ENCODE measurements at regions not wholly inside any gene's neighbourhood (a gene's known extent, or its start where the extent isn't known, plus 50 kb on each side); places are given as distances from the start of the nearest gene placed in this dataset.

DNA sequence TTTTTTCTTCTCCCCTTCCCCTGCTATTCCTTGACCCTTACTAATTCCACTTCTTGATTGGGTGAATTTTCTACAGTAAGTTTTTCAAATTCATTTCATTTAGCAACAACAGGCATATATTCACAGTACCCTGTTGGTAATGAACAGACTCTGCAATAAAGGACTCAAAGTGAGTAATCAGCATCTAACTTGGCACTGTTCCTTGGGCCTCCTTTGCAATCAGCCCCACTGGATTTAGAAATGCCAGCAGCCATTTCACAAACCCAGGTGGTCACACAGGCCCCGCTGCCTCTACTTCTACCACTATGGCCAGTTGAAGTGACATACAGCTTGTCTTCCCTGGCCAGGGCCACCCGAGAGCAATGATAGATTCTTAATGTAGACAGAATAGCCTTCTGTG is 113.8 kb downstream of the CYB561 start:
- DNase-seq (ENCODE audit: low read depth, low spot score) = no peak

DNA sequence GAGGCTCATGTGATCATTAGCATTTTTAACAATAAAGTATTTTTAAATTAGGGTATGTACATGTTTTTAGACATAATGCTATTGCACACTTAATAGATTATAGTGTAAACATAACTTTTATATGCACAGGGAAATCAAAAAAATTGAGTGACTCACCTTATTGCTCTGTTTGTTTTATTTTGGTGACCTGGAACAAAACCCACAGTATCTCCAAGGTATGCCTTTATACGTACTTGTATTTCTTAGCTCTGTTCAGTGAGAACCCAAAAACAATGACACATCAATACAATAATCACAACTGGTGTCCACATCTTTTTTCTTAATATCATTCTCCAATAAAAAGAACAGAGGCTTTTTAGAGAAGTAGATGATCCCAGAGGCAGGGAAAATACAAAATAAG is 112.2 kb downstream of the CYB561 start:
- DNase-seq (ENCODE audit: low read depth, low spot score) = no peak

DNA sequence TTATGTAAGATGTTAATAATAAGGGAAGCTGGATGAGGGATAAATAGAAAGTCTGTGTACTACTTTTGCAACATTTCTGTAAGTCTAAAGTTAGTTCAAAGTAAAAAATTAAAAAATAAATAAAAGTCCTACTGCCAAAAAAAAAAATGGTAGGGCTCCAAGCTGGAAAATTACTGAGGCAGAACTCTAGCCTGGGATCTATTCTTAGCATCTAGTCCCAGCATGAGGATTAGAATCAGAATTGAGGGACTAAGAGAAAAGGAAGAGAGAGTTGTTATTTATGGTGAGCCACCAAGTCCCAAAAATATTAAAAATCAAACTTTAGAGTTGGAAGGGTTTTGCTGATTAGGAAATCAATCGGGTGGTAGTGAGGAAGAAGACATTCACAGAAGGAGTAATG is 110.3 kb downstream of the CYB561 start:
- no peak for DNase-seq (ENCODE audit: low read depth, low spot score)

DNA sequence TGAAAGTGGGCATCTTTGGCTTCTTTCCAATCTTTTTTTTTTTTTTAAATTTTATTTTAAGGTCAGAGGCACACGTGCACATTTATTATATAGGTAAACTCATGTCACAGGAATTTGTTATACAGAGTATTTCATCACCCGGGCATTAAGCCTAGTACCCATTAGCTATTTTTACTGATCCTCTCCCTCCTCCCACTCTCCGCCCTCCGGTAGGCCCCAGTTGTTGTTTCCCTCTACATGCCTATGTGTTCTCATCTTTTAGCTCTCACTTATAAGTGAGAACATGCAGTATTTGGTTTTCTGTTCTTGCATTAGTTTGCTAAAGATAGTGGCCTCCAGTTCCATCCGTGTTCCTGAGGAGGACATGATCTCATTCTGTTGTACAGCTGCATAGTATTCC is 108.5 kb downstream of the CYB561 start:
- DNase-seq (ENCODE audit: low read depth, low spot score) = no peak

DNA sequence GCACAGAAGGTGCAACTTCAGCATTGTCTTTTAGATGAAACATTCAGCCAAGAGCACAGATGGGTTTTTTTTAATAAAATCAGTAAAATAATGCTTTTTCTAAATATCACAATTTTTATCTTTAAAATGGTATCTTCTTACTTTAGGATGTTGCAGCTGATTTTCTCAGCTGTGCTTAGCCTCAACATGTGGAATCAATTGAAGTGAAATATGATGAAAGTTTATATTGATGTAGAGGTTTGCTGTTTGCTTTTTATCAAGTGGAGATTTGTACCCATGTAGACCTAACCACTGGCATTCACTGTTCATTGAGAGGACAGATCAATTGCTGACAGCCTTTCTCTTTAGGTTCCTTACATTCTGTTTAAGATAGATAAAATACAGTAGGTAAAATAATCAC is 107.8 kb downstream of the CYB561 start:
- DNase-seq (ENCODE audit: low read depth, low spot score) = no peak

DNA sequence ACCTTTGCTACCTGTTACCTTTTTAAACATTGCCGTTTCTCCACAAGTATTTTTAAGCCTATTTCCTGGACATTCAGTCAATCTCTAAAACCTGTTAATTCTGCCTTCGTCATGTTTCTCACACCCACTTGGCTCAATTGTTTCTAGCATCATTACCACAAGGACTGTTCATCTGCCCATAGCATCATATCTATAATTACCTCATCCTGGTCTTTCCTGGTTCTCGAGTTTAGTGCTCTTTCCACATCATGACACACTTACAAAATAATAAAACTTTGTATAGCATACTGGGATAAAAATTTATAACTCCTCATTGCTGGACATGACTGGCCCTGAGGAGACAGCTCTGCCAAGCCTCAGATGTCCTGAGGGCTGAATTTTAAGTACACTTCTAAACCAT is 104.8 kb downstream of the CYB561 start:
- no peak for DNase-seq (ENCODE audit: low read depth, low spot score)

DNA sequence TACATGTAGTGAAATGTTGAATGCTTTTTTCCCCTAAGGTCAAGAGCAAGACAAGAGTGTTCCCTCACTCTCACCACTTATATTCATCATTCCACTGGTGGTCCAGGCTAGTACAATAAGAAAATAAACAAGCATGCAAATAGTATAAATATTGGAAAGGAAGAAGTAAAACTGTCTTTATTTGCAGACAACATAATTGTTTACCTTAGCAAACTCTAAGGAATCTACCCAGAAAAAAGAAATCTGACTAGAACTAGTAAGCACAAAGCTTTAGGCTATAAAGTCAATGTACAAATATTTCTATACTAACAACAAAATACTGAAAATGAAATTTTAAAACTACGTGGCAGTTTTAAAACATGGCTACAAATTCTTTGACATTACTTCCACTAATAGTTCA is 101.7 kb downstream of the CYB561 start:
- DNase-seq (ENCODE audit: low read depth, low spot score) = no peak

DNA sequence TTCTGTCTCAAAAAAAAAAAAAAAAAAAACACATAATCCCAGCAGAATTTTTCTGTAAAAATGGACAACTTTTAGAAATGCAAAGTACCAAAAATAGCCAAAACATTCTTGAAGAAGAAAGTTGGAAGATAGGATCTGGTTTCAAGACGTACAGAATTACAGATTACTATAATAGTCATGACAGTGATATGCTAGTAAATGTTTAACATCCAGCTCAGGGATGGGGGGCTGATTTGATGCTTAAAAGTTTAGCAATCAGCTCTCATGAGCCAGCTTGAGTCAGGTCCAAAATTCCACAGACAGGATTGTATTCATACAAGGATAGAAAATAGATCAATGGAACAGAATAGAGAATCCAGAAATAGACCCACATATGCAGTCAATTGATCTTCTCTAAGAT is 100.5 kb downstream of the CYB561 start:
- DNase-seq (ENCODE audit: low read depth, low spot score) = no peak

DNA sequence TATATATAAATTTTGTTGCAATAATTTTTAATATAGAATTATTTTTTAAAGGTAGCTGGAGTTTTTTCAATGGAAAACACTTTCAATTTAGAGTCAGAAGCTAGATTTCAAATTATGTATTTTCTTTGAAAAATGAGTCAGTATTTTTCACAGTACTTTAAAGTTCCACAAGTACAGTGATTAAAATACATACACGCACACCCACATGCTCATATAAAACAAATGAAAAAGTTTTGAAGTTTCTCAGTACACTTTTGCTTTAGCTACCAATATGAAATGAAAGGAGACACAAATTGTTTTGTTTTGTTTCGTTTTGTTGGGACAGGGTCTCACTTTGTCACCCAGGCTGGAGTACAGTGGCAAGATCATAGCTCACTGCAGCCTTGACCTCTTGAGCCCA is 98.6 kb downstream of the CYB561 start:
- DNase-seq (ENCODE audit: low read depth, low spot score) = no peak

DNA sequence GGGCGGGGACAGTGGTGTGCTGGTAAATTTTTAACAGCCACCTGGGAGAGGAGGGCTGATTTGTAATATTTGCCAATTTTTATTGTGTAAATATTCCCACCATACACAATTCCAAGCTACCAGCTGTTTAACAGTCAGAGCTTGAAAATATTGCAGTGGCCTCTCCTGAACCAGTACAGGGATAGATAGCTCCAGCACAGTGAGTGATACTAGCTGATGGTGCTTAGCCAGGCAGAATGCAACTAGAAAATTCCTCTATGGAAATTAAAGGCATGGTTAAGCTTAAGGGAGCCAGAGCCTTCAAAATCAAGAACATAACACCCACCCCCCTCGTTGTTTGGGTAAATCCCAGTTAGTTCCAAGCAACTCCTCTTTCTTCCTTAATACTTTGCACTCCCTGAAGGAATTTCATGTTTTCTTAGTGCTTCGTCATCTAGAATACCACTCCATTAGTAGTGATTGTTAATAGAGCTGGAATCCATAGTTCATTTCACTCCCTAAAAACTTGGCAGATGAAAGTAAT is 96.6 kb downstream of the CYB561 start:
- DNase-seq (ENCODE audit: low read depth, low spot score) = no peak

DNA sequence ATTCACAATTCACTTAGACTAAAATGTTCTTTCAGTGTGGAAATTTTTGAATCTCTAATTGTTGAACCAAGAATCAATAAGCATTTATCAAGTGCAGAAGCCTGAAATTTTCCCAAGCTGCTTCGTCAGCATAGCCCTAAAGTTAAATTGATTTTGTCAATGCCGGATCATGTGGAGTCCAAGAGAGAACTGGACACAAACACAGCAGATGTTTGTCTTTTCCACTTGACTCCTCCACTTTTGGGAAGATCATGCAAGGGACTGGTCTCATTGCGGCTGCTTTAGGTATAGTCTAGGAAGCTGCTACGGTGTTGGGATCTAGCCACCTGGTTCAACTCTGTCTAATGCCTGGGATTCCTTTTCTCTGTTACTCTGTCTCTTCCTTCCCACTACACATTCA is 95.7 kb downstream of the CYB561 start:
- no peak for DNase-seq (ENCODE audit: low read depth, low spot score)

DNA sequence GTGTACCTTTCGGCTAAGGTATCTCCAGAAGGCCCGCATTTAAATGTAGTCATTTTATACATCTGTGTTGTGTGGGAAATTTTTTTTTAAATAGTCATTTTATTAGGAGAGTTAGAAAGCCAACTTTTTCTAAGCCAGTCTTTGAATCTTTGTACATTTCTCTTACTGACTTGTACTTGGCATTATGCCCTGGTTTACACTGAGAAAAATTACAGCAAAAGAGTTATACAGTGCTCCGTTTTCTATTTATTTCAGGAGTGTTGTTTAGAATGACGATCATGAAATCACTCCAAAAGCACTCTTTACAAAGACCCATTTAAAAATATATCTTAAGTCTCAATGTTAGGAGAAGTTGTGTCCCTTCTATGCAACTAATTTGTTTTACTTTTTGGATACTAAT is 91.8 kb downstream of the CYB561 start:
- DNase-seq (ENCODE audit: low read depth, low spot score) = no peak

DNA sequence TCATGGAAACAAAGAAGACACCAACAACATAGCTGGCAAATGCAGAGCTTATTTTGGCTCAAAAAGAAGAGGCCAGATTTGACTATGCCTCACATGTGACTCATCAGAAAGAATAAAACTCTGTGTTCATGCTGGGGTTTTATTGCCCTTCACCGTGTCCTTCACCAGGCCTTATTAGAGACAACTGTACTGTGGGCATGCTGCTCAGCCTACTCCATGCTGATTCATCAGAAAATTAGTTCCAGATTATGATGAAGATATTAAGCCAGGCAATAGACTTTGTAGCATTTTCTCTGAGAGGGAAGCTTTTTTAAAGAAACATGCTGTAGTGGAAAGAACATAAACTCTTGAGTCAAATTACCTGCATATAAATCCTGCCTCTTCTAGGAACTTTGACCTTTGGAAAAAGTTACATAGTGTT is 89.8 kb downstream of the CYB561 start:
- DNase-seq (ENCODE audit: low read depth, low spot score) = no peak

DNA sequence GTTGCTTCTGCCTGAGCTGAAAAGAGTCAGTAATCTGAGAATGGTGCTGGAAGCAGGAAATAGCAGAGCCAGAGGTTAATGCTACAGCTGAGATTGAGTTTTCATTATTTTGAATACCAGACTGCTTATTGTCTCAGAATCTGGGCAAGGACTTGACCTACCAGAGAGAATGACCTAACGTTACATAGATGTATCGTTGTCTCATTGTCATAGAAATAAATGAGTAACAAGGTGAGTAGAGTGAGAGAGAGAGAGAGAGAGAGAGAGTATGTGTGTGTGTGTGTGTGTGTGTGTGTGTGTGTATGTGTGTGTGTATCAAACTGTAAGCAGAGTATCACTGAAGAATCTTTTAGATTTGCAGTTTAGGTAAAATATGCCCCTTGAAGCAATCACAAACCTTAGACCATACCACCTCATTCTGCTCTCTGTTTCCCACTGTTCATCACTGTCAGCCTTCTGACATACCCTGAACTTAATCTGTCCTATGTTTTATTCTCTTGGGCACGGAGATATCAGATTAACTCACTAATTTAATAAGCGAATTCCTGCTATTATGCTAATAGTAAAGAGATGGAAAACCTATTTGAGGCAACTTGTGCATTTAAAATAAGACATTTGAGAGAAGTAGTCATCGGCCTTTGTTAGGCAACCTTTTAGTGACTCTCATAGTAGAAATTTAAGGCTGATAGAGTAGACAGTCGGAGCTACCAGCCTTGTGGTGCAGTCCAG is 87.8 kb downstream of the CYB561 start:
- no peak for DNase-seq (ENCODE audit: low read depth, low spot score)

DNA sequence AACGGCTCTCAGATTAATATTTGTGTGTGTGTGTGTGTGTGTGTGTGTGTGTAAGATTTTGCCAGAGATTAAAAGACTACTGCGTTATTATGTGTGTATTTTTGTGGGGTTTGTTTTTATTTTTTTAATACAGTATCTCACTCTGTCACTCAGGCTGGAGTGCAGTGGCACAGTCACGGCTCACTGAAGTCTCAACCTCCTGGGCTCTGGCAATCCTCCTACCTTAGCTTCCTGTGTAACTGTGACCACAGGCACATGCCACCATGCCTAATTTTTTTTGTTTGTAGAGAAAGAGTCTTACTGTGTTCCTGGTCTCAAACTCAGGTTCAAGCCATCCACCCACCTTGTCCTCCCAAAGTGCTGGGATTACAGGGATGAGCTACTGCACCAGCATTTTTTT is 87.2 kb downstream of the CYB561 start:
- DNase-seq (ENCODE audit: low read depth, low spot score) = no peak

DNA sequence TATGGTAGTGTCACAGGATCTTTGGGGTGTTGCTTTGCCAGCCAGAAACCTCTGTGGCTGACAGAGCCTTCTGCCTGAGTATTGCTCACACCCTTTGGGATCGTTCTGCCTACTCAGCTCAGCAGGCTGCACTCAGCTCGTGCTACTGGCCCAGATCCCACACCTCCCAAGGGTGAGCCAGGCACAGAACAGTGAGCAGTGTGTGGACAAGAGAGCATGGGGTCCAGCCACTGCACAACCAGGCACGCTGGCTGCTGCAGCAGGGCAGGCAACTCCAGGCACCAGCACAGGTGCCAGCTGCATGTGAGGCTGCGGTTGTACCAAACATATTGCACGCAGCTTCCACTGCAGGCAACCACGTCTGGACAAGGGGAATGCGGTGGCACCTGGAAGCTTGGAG is 84.9 kb downstream of the CYB561 start:
- DNase-seq (ENCODE audit: low read depth, low spot score) = no peak

DNA sequence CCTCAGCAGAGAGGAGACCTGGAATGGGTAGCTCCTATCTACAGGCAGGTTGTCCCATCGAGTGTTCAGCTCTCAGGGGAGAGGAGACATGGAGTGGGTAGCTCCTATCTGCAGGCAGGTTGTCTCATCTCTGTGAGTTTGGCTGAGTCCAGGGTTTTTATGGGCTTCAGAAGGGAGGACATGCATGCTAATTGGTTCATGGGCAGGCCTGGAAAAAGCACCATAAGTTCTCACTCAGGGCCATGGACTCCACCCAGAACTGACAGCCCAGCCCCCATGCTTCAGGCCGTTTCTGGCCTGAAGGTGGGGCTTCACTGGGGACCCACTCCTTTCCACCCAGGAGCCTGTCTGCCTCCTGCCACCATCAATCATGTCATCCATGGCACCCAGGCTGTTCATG is 84.0 kb downstream of the CYB561 start:
- no peak for DNase-seq (ENCODE audit: low read depth, low spot score)

DNA sequence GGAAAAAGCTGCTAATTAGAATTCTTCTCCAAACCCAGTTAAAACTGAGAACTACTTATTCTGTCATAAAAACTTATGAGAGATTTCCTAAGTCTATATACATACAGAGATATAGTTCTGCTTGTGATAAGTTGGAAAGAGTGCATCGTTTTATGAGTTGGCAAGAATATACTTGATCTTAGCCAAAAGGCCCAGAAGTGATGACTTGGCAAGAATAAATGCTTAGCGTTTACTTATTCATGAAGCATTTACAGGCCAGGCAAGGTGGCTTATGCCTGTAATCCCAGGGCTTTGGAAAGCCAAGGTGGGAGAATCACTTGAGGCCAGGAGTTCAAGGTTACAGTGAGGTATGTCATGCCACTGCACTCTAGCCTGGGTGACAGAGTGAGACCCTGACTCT is 81.7 kb downstream of the CYB561 start:
- DNase-seq (ENCODE audit: low read depth, low spot score) = no peak

DNA sequence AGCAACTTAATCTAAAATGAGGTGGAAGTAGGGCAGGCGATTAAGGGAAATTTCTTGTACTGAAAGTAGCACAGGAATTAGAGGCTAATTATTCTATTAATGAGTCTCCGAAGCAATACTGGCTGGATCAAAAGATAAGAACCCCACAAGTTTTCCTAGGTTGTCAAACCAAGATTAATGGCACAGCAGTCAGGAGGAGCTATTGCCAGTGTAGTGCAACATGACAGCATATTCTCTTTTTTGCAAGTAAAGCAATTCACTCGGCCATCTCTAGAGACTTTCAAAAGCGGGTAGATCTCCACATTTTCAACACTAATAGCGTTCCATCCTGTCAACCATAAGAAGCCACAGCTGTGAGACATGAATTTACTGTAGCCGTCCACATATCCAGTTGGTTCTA is 81.2 kb downstream of the CYB561 start:
- no peak for DNase-seq (ENCODE audit: low read depth, low spot score)

DNA sequence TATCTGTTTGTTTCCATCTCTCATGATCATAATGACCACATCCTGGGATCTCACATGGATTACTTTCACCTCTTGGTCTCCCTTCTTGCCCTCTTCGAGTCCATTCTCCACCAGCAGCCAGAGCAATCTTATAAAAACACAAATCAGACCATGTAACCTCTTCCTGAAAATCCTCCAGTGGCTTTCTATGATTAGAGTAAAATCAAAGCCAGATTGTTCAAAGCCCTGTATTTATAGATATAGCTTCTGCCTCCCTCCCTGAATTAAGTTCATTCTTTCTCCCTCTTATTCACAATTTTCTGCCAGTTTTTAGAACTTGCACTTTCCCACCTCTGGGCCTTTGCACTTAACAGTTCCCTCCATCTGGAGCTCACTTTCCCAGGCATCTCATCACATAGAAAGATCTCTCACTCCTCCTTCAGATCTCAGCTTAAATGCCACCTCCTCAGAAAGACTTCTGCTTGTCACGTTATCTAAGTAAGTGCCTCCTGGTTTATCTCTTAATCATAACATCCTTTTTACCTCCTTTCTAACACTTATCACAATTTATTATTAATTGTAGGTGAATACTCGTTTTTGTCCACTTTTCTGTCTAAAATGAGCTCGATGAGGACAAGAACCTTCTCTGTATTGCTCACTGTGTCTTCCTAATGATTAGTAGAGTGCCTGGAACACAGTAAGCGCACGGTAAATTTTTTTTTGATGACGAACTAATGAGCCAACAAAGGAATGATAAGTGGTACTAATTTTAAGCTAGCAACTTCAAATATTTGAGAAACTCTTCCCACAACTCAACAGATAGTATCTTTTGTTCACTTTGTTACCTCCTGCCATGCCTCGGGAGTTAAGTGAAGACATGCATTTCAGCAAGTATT is 80.5 kb downstream of the CYB561 start:
- DNase-seq (ENCODE audit: low read depth, low spot score) = no peak

DNA sequence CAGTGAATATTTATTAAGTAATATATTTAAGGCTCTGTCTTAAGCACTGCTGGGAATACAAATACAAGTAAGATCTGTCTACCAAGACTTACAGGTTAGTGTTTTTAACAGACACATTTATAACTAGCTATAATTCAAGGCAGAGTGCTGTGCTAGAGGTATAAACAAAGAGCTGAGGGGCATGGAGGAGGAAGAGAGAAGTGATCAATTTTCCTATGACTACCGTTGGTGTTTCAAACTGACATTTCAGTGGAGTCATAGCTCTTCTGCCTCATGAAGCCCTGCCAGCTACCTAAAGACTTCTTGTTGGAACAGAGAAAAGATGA is 79.9 kb downstream of the CYB561 start:
- no peak for DNase-seq (ENCODE audit: low read depth, low spot score)

DNA sequence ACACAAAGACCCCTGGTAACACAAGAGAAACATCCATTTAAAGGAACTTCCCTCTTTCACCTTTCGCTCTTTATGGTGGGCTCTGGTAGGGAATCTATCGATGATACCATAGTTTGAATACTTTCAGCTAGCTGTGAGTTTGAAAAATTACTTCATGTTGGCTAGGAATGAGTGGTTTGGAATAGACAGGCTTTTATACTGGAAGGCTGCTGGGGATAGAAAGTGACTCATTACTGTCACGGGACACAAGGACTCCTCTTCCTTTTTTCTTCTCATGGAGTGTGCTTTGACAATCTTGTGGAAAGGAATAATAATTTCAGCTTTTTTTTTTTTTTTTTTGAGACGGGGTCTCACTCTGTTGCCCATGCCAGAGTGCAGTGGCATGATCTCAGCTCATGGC is 76.9 kb downstream of the CYB561 start:
- DNase-seq (ENCODE audit: low read depth, low spot score) = no peak

DNA sequence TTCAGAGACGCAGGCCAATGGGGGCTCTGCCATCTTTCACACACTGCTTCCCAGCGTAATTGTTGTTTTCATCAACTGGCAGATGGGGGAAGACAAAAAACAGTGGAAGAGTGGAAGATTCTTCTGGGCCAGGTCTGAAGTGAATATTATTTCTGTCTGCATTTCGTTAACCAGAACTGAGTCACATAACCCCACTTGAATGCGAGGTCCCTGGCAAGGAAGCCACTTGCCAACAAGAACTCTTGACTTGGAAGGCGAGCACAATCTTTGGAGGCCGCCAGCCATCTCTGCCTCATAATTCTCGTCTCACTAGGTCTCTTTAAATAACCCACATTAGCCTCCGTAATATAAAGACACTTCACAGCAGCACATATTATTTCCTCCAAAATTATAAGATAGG is 75.4 kb downstream of the CYB561 start:
- no peak for DNase-seq (ENCODE audit: low read depth, low spot score)
